Hematopoietic multipotent progenitor cell treated with erythropoietin and hydrocortisone succinate and interleukin-3 and kit ligand, for 17 days (in vitro differentiated cells): ENCODE measurements at regions not wholly inside any gene's neighbourhood (a gene's known extent, or its start where the extent isn't known, plus 50 kb on each side); places are given as distances from the start of the nearest gene placed in this dataset.

ENCODE experiments used
- DNase-seq: peaks from one replicate; pipeline ENCODE4 v3.0.0-alpha.2; 2015; ENCODE audit warnings: low spot score

GRCh38 chr9:13990331-13990730 is 323.6 kb downstream of the NFIB start:
- DNase-seq = no peak

DNA sequence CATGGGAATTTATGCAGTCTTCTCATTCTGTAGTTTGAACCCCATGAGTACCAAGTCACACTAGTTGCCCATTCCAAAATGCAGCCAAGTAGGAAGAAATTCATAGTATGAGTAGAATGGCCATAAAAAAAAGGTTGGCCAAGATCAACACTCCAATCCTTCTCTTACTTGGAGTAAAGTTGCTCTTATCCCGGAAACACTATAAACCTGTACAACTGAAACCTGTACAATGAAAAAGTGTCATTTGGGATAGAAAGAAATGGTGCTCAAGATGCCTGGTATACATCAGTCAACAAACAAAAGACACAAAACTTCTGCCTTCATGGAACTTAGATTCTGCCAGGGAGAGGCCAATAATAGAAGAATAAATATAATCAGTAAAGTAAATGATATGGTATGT is 325.0 kb downstream of the NFIB start:
- DNase-seq = no peak

DNA sequence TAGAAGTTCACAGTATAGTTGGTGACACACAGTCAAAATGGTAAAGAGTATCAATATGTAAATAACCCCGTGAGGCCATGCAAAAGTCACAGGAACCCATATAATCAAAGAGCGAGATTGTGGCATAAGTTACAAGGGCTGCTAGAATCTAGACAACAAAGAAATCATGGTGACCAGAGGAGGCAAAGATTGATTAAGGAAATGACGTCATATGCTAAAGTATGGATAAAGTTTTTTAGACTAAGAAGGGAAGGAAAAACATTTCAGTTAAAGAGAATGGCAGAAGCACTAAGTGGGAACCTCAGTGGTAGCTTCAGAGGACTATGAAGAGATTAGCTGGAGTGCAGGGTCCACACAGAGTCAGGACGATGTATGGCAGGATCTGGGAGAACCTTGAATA is 330.3 kb downstream of the NFIB start:
- DNase-seq = no peak

- no peak for DNase-seq
These were observed 334.0 kb downstream of the NFIB start for GRCh38 chr9:13979941-13980318.

DNA sequence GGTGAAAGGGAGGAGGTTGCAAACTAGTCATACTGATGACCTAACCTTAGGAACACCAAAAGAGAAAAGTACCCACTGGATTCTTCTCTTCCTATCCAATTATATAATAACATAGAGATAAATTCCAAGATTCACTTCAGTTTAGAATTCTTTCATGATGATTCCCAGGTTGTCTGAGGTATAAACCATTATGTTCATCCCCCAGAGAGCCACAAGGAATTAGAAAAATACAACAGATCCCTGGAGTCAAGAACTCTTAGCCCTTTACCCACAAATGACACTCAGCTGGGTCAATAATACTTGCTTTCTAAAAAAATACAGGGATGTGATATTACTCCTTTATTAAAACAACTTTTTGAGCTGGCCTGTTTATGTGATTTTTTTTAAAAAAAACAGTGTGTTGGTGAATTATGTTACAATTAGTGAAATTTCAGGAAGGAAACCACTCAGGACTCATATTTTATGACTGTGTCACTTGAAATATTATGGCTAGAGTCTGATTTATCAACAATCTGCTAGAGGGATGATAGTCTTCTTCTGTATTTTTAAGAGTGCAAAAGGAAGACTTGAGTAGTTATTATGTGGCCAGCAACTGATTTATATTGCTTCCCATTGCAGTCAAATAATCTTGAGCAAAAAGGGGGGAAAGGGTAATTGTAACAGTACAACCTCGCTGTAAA is 338.2 kb downstream of the NFIB start:
- no peak for DNase-seq

DNA sequence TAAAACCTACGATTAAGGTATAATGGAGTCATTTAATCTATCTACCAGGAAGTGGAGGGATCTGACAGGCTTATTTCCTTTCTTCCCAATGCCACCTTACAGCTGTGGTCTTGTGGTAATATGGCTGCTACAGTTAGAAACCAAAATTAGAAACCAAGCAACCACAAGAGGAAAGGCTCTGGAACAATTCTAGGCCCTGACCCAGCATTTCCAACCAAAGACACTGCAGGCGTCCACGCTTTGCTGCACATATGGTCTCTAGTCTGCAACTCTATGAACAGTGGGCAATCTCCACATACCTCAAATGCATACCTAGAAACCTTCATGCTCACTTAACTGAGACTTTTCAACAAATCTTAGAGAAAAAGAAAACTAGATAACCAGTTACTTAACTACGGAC is 339.1 kb downstream of the NFIB start:
- DNase-seq = no peak

GRCh38 chr9:13971966-13972655 is 341.8 kb downstream of the NFIB start:
- no peak for DNase-seq

GRCh38 chr9:13971415-13971814 is 342.5 kb downstream of the NFIB start:
- DNase-seq = no peak

DNA sequence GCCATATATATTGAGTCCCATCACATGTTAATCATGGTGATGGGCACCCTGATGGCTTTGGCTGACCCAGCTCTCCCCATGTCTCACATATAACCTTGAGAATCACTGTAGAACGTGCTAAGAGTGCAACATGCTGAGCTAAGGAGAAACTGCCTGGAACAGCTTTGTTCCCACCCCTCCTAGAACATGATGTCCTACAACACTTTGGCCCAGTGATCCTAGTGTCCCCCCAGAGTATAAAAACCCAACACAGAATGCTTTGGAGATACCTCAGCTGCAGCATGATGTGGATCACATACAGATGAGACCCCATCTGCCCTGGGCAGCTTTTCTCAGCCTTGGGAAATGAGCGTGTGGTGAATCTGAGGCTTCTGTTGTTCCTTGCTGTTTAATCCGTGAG is 343.5 kb downstream of the NFIB start:
- no peak for DNase-seq

- no peak for DNase-seq
These were observed 343.9 kb downstream of the NFIB start for GRCh38 chr9:13970018-13970417.

DNA sequence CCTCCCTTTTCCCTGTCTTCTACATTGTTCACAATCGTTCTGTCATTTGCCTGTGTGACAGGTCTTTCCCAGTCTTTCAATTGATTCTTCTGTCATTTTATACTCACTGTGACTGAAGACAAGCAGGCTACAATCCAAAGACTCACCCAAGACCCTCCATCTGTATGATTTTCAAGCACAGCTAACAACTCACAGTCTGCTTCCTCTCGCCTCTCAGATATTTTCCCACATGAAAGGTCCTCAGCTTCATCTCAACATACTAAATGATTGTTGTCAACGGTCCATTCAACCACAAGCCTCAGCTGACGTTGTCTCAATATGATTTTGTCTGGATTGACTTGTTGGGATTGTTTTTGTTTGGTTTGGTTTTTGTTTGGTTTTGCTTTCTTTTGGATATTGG is 346.5 kb downstream of the NFIB start:
- DNase-seq = no peak

DNA sequence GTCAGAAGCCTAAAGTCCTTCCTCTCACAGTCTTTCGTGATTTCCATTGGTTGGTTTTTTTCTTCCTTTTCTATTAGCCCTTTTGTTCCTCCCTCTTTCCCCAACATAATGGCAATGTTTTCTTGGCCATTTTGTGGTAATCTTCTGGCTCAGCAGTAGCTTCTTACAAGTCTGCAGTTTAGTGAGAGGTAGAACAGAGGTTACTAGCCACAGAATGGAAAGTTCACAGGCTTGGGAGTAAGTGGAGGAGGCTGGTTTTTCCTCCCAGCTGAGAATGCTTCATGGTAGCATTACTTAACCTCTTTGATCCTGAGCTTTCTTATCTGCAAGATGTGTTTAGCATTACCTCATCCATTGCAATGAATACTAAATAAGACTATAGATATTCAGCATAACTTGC is 346.9 kb downstream of the NFIB start:
- no peak for DNase-seq

DNA sequence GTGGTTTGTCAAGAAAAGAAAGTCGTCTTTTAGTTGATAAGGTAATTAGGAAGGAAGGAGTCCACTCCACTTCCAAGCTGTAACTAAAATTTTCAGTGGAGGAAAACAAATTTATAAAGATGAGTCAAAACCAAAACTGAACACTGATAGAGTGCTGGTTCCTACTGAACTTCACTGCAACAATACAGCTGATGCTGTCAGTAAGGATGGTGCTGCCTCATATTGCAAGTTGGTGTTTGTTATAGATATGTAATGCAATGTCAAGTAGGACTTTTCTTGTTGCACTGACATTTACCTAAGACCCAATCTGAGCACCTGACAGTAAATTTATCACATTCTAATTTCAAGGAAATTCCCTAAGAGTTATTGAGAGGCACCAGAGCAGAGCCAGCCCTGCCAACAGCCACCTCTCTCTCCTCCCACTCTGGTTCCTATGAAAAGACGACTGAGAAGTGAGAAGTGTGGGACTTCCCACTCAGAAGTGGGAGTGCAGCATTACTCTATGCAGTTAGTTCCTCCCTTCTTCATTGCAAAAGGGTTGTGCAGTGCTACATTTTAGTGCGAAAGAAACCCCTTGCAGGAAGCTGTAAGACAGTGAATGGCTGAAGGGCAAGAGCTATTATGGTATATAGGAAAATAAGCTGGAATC is 350.8 kb downstream of the NFIB start:
- no peak for DNase-seq

GRCh38 chr9:13962006-13962405 is 351.9 kb downstream of the NFIB start:
- DNase-seq = no peak

DNA sequence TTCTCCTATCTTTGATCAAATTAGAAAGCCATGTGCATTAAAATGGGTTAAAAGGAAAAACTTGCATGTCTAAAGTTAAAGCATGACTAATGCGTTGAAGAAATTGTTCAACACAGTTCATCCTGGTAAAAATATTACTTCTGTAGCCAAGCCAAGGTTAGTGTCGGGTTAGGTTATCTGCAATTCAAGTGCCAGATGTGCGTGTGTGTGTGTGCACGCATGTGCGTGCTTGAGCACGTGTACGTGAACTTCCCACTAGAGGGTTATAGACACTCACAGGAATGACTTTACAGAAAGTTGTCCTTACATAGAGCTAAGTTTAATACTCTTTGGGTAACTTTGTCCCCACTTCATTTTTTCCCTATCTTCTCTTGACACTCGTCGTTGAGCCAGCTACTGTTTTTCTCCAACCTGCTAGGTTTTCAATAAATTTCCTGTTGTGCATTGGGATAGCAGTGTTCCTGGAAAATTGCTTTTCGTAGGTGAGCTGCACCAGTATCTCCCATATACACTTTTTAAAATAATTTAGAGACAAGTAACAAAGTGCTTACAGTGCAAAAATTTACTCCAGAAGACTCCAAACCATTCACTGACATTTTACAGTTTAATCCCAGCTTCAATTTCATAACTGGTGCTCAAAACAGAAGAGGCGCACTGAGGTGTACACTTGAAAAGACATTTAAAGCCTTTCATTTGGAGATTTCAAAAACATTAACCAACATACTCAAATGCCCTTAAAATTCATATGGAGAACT is 353.8 kb downstream of the NFIB start:
- DNase-seq = no peak

- no peak for DNase-seq
These were observed 355.3 kb downstream of the NFIB start for GRCh38 chr9:13958672-13959071.

DNA sequence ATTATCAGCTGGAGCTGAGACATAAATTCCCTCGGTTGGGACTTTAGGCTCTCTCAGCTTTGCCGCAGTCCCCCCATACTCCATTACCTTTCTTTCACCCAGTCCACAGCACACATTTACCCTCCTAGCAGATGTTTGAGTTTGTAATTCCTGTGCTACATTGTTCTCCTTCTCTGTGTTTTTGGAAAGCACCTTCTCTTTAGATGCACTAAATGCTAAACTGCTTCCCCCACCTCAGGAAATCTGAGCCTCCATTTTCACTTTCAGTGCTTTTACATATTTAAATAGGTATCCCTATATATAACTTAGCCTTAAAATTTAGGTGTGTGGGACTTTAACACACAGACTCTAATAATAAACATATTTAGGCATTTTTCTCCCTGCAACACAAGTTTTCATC is 356.9 kb downstream of the NFIB start:
- no peak for DNase-seq

GRCh38 chr9:13956107-13956506 is 357.8 kb downstream of the NFIB start:
- no peak for DNase-seq

- no peak for DNase-seq
These were observed 361.0 kb downstream of the NFIB start for GRCh38 chr9:13952906-13953305.

DNA sequence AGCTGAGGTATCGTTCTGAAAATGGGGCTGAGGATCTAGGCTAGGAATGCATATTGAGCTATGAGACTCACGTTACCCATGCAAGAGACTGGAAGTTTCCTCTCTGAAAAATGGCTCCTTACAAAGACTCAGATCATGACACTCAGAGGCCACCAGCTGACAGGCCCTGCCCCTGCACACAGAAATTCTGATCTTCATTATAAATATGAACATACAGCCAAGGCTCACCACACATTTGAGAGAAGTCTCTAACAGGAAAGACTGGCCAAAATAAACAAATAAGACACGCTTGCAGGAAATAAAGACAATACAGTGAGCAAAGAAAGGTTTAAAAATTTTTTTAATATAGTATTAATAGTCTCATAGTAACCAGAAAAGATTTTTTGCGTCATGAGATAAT is 365.9 kb downstream of the NFIB start:
- DNase-seq = no peak

DNA sequence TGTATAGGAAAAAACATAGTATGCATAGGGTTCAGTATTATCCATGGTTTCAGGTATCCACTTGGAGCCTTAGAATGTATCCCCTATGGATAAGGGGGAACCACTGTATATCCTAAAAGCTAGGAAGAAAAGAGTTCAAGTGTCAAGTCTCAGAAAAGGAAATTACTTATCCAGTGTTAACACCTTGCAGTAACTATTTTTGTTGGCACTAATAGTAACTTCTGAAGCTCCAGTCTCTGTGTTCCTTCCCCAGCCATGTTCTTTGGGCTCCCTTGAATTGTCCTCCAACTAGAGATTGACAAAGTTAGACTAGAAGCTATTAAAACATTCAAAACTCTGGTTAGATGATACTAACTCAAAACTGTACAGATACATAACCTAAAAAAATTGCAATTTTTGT is 370.8 kb downstream of the NFIB start:
- no peak for DNase-seq

DNA sequence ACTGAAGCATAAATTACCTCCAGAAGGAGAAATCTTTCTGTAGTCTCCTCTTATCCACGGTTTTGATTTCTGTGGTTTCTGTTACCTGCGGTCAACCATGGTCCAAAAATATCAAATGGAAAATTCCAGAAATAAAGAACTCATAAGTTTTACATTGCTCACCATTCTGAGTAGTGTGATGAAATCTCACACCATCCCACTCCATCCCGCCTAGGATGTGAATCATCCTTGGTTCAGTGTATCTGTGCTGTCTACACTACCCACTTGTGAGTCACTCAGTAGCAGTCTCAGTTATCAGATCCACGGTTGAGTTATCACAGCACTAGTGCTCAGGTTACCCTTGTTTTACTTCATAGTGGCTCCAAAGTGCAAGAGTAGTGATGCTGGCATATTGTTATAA is 371.2 kb downstream of the NFIB start:
- DNase-seq = no peak

DNA sequence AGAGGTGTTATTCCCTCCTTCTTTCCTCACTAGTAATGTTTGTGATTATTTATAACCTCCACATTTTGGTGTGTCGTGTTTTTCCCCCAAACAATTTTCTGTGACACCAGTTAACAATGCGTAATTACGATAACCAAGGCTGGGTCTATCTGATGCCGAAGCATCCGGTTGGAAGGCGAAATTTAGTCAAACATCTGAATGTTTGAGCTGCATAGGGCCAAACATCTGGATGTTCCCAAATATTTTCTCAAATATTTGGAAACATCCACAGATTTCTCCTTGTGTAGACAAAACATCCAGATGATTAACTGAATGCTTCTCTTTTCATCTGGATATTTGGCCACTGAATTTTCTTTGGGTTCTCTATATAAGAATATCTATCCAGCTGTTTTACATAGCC is 371.7 kb downstream of the NFIB start:
- no peak for DNase-seq
